Activated CD4-positive, alpha-beta T cell treated with anti-CD3 and anti-CD28 coated beads for 36 hours (primary cell): ENCODE measurements at regions not wholly inside any gene's neighbourhood (a gene's known extent, or its start where the extent isn't known, plus 50 kb on each side); places are given as distances from the start of the nearest gene placed in this dataset.

Experiments
- ATAC-seq: fragments of 200-7000 bp; cut with Tn5 transposase; one replicate; pipeline ENCODE4 v1.10.0; 2021; ENCODE audit warnings: mild to moderate bottlenecking, moderate library complexity
- CTCF ChIA-PET: fragments of 350-600 bp; sonication (Branson Sonifier 250); formaldehyde crosslinking; loops from one replicate; lab custom pipeline; 2021; ENCODE audit warnings: antibody characterized with exemption; lab: Charles Lee
- POLR2A ChIA-PET: fragments of 350-600 bp; sonication (Branson Sonifier 250); formaldehyde crosslinking; loops from one replicate; lab custom pipeline; 2021; ENCODE audit warnings: antibody characterized with exemption, inconsistent platforms; lab: Charles Lee
- DNase-seq: peaks from one replicate; pipeline ENCODE4 v3.0.0-alpha.2; 2020
- H3K27ac Mint-ChIP-seq: one replicate; pipeline ENCODE4 v1.8.0; 2021; ENCODE audit warnings: mixed read lengths
- H3K27me3 Mint-ChIP-seq: one replicate; pipeline ENCODE4 v1.8.0; 2021; ENCODE audit warnings: mixed read lengths
- H3K36me3 Mint-ChIP-seq: one replicate; pipeline ENCODE4 v1.8.0; 2021; ENCODE audit warnings: low read depth, mixed read lengths
- H3K4me1 Mint-ChIP-seq: one replicate; pipeline ENCODE4 v1.8.0; 2021; ENCODE audit warnings: mixed read lengths
- H3K4me3 Mint-ChIP-seq: one replicate; pipeline ENCODE4 v1.8.0; 2021; ENCODE audit warnings: mild to moderate bottlenecking, moderate library complexity, mixed read lengths
- H3K9me3 Mint-ChIP-seq: one replicate; pipeline ENCODE4 v1.8.0; 2021; ENCODE audit warnings: low read depth, mixed read lengths
- intact Hi-C, 2 experiments: fragments of 100-400 bp; cut with DNase I in 1 of 2; cut with micrococcal nuclease in 1 of 2; formaldehyde crosslinking; loops; one replicate each; pipeline versions ENCODE4 v1.14.2 to v1.15.1; 2022 to 2024; cut with DNase I, micrococcal nuclease

GRCh38 chr10:125567529-125567928, 115.4 kb downstream of the TEX36 start:
- H3K36me3 Mint-ChIP-seq, result no peaks in the 10 kb centered on the region
- peaks cover 10% of the 10 kb centered on the region for H3K27me3 Mint-ChIP-seq
- H3K4me1 Mint-ChIP-seq, result no peaks in the 10 kb centered on the region
- no peak overlapping the region for H3K4me3 Mint-ChIP-seq
- intact Hi-C loops, result no loop called here
- DNase-seq (no peak), ATAC-seq (no peak)
- no peaks in the 10 kb centered on the region for H3K9me3 Mint-ChIP-seq
- CTCF ChIA-PET, result interaction anchor here (0.7 kb wide), 1 partner anchor 133 kb away, joined by 3 read pairs; no protein-coding TSS in a partner anchor
- POLR2A ChIA-PET, result no interaction called here
- no peak overlapping the region for H3K27ac Mint-ChIP-seq

GRCh38 chr10:125565046-125565445, 117.9 kb downstream of the TEX36 start:
- peaks cover 10% of the 10 kb centered on the region for H3K27me3 Mint-ChIP-seq
- H3K9me3 Mint-ChIP-seq, result no peaks in the 10 kb centered on the region
- CTCF ChIA-PET, result no interaction called here
- no peak for ATAC-seq
- no peak overlapping the region for H3K4me3 Mint-ChIP-seq
- intact Hi-C loops, result no loop called here
- H3K36me3 Mint-ChIP-seq, result no peaks in the 10 kb centered on the region
- H3K27ac Mint-ChIP-seq, result no peak overlapping the region
- H3K4me1 Mint-ChIP-seq, result no peaks in the 10 kb centered on the region
- DNase-seq, result no peak
- POLR2A ChIA-PET, result no interaction called here

- H3K9me3 Mint-ChIP-seq, result no peaks in the 10 kb centered on the region
- no peak for DNase-seq
- no peaks in the 10 kb centered on the region for H3K36me3 Mint-ChIP-seq
- CTCF ChIA-PET, result no interaction called here
- no peaks in the 10 kb centered on the region for H3K4me1 Mint-ChIP-seq
- ATAC-seq, result no peak
- intact Hi-C loops, result no loop called here
- POLR2A ChIA-PET, result no interaction called here
- peaks cover 10% of the 10 kb centered on the region for H3K27me3 Mint-ChIP-seq
- no peak overlapping the region for H3K4me3 Mint-ChIP-seq
- no peak overlapping the region for H3K27ac Mint-ChIP-seq
Measured at GRCh38 chr10:125564570-125564969, 118.4 kb downstream of the TEX36 start.

GRCh38 chr10:125562737-125563136, 120.2 kb downstream of the TEX36 start:
- no peak for ATAC-seq
- CTCF ChIA-PET, result no interaction called here
- no peaks in the 10 kb centered on the region for H3K4me1 Mint-ChIP-seq
- no peak overlapping the region for H3K27ac Mint-ChIP-seq
- H3K4me3 Mint-ChIP-seq, result no peak overlapping the region
- no peak for DNase-seq
- peaks cover 10% of the 10 kb centered on the region for H3K27me3 Mint-ChIP-seq
- H3K9me3 Mint-ChIP-seq, result no peaks in the 10 kb centered on the region
- POLR2A ChIA-PET, result no interaction called here
- intact Hi-C loops, result no loop called here
- no peaks in the 10 kb centered on the region for H3K36me3 Mint-ChIP-seq

GRCh38 chr10:125560947-125561346, 122.0 kb downstream of the TEX36 start:
- no peaks in the 10 kb centered on the region for H3K9me3 Mint-ChIP-seq
- ATAC-seq (no peak), DNase-seq (no peak)
- ChIA-PET POLR2A (no interaction called here), CTCF (no interaction called here)
- H3K4me1 Mint-ChIP-seq, result no peaks in the 10 kb centered on the region
- H3K27me3 Mint-ChIP-seq, result peaks cover 9% of the 10 kb centered on the region
- no peaks in the 10 kb centered on the region for H3K36me3 Mint-ChIP-seq
- H3K4me3 Mint-ChIP-seq, result no peak overlapping the region
- H3K27ac Mint-ChIP-seq, result no peak overlapping the region
- intact Hi-C loops, result no loop called here

GRCh38 chr10:125559210-125559609, 123.8 kb downstream of the TEX36 start:
- POLR2A ChIA-PET, result no interaction called here
- CTCF ChIA-PET, result no interaction called here
- peaks cover 7% of the 10 kb centered on the region for H3K27me3 Mint-ChIP-seq
- no peak overlapping the region for H3K4me3 Mint-ChIP-seq
- H3K27ac Mint-ChIP-seq, result no peak overlapping the region
- intact Hi-C loops, result no loop called here
- DNase-seq, result no peak
- no peak for ATAC-seq
- H3K4me1 Mint-ChIP-seq, result no peaks in the 10 kb centered on the region
- no peaks in the 10 kb centered on the region for H3K9me3 Mint-ChIP-seq
- no peaks in the 10 kb centered on the region for H3K36me3 Mint-ChIP-seq

GRCh38 chr10:125557801-125558505, 125.0 kb downstream of the TEX36 start:
- DNase-seq, result no peak
- Mint-ChIP-seq H3K9me3 (no peaks in the 10 kb centered on the region), H3K27ac (no peak overlapping the region), H3K4me3 (no peak overlapping the region), H3K27me3 (peaks cover 7% of the 10 kb centered on the region), H3K36me3 (no peaks in the 10 kb centered on the region), H3K4me1 (no peaks in the 10 kb centered on the region)
- ChIA-PET CTCF (no interaction called here), POLR2A (no interaction called here)
- intact Hi-C loops, result no loop called here
- ATAC-seq, result no peak

- intact Hi-C loops, result no loop called here
- ChIA-PET CTCF (no interaction called here), POLR2A (no interaction called here)
Measured at GRCh38 chr10:125557311-125557710, 125.7 kb downstream of the TEX36 start.

GRCh38 chr10:125556882-125557281, 126.1 kb downstream of the TEX36 start:
- ChIA-PET CTCF (no interaction called here), POLR2A (no interaction called here)
- no peak for ATAC-seq
- DNase-seq, result no peak
- Mint-ChIP-seq H3K27ac (no peak overlapping the region), H3K9me3 (no peaks in the 10 kb centered on the region), H3K36me3 (no peaks in the 10 kb centered on the region), H3K27me3 (peaks cover 7% of the 10 kb centered on the region), H3K4me1 (no peaks in the 10 kb centered on the region), H3K4me3 (no peak overlapping the region)
- intact Hi-C loops, result no loop called here

More at GRCh38 chr10:125557311-125557710, 125.7 kb downstream of the TEX36 start:
- Mint-ChIP-seq H3K9me3 (no peaks in the 10 kb centered on the region), H3K4me1 (no peaks in the 10 kb centered on the region), H3K4me3 (no peak overlapping the region), H3K36me3 (no peaks in the 10 kb centered on the region), H3K27ac (no peak overlapping the region), H3K27me3 (peaks cover 7% of the 10 kb centered on the region)
- ATAC-seq (no peak), DNase-seq (no peak)

- no peak for ATAC-seq
- H3K9me3 Mint-ChIP-seq, result no peaks in the 10 kb centered on the region
- ChIA-PET CTCF (no interaction called here), POLR2A (no interaction called here)
- no peak for DNase-seq
- no peaks in the 10 kb centered on the region for H3K4me1 Mint-ChIP-seq
- no peaks in the 10 kb centered on the region for H3K36me3 Mint-ChIP-seq
- no peak overlapping the region for H3K27ac Mint-ChIP-seq
- intact Hi-C loops, result no loop called here
- peaks cover 11% of the 10 kb centered on the region for H3K27me3 Mint-ChIP-seq
- H3K4me3 Mint-ChIP-seq, result no peak overlapping the region
Measured at GRCh38 chr10:125555743-125556142, 127.2 kb downstream of the TEX36 start.

- H3K36me3 Mint-ChIP-seq, result no peaks in the 10 kb centered on the region
- H3K9me3 Mint-ChIP-seq, result no peaks in the 10 kb centered on the region
- DNase-seq, result no peak
- intact Hi-C loops, result no loop called here
- ChIA-PET CTCF (no interaction called here), POLR2A (no interaction called here)
- no peaks in the 10 kb centered on the region for H3K4me1 Mint-ChIP-seq
- H3K4me3 Mint-ChIP-seq, result no peak overlapping the region
- peaks cover 11% of the 10 kb centered on the region for H3K27me3 Mint-ChIP-seq
- no peak overlapping the region for H3K27ac Mint-ChIP-seq
- no peak for ATAC-seq
Measured at GRCh38 chr10:125555267-125555666, 127.7 kb downstream of the TEX36 start.

GRCh38 chr10:125554753-125555152, 128.2 kb downstream of the TEX36 start:
- H3K27me3 Mint-ChIP-seq, result peaks cover 11% of the 10 kb centered on the region
- ChIA-PET POLR2A (no interaction called here), CTCF (no interaction called here)
- no peaks in the 10 kb centered on the region for H3K4me1 Mint-ChIP-seq
- intact Hi-C loops, result no loop called here
- DNase-seq (no peak), ATAC-seq (no peak)
- H3K36me3 Mint-ChIP-seq, result no peaks in the 10 kb centered on the region
- no peak overlapping the region for H3K4me3 Mint-ChIP-seq
- H3K27ac Mint-ChIP-seq, result no peak overlapping the region
- no peaks in the 10 kb centered on the region for H3K9me3 Mint-ChIP-seq
